ENCODE measurements at regions not wholly inside any gene's neighbourhood (a gene's known extent, or its start where the extent isn't known, plus 50 kb on each side); places are given as distances from the start of the nearest gene placed in this dataset.

DNA sequence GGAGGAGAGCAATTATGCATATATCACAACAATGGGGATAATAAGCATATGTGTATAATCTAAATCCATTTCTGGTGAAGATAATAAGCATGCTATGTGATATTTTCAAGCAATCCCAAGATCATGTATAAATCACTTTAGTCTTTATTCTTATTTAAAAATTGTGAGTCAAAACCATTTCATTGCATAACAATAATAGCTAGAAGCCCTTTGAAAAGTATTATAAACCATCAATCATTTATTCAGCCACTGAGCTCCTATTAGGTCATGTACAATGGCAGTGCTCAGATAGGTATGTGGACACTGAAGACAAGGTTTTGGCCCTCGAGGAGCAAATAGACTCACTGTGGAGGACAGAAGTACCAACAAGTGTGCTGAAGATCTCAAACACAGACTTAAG, 113.1 kb downstream of the CDCA7 start:
- intact Hi-C loops (cut with DNase I; ENCODE audit: low total_unique reads) = no loop called here
- 50 to 69% (median 63%) methylated on average over 1 of the region's 1 CpG for WGBS, 5 donors

DNA sequence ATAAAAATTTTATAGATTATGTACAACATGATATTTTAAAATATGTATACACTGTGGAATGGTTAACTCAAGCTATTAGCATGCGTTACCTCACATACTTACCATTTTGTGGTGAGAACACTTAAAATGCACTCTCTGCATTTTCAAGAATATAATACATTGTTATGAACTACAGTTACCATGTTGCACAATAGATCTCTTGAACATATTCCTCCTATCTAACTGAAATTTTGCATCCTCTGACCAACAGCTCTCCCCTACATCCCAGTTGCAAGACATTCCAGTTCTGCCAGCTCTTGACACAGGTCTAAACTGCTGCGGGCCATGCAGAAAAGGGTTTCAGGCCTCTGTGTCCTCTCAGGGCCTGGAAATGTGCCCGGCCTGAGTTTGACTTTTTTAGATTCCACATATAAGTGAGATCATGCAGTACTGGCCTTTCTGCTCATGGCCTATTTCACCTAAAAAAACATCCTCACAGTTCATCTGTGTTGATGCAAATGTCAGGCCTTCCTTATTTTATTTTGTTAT, 113.7 kb downstream of the CDCA7 start:
- no peak for DNase-seq
- peaks cover 0 to under 1% (median 0%) of the 10 kb centered on the region in 3 donors for H3K27me3 ChIP-seq
- intact Hi-C loops (cut with DNase I; ENCODE audit: low total_unique reads) = no loop called here
- 92 to 97% (median 94%) methylated on average over 3 of the region's 3 CpGs for WGBS, 5 donors
- no peak overlapping the region for H3K27ac ChIP-seq
- H3K4me3 ChIP-seq = no peak overlapping the region
- H3K9me3 ChIP-seq = peaks cover 0 to 5% (median 0%) of the 10 kb centered on the region in 4 donors
- H3K4me1 ChIP-seq = no peaks in the 10 kb centered on the region
- TF ChIP-seq POLR2A (IDR thresholded peaks at IDR 0.05) (no peak), POLR2AphosphoS5 (IDR thresholded peaks at IDR 0.05) (no peak), EP300 (IDR thresholded peaks at IDR 0.05) (no peak)
- TF ChIP-seq, protein P1, sequence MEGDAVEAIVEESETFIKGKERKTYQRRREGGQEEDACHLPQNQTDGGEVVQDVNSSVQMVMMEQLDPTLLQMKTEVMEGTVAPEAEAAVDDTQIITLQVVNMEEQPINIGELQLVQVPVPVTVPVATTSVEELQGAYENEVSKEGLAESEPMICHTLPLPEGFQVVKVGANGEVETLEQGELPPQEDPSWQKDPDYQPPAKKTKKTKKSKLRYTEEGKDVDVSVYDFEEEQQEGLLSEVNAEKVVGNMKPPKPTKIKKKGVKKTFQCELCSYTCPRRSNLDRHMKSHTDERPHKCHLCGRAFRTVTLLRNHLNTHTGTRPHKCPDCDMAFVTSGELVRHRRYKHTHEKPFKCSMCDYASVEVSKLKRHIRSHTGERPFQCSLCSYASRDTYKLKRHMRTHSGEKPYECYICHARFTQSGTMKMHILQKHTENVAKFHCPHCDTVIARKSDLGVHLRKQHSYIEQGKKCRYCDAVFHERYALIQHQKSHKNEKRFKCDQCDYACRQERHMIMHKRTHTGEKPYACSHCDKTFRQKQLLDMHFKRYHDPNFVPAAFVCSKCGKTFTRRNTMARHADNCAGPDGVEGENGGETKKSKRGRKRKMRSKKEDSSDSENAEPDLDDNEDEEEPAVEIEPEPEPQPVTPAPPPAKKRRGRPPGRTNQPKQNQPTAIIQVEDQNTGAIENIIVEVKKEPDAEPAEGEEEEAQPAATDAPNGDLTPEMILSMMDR (IDR thresholded peaks at IDR 0.05) = no peak
- H3K36me3 ChIP-seq = no peaks in the 10 kb centered on the region

More for the DNA sequence above, 113.1 kb downstream of the CDCA7 start:
- peaks cover 0 to 5% (median 0%) of the 10 kb centered on the region in 4 donors for H3K9me3 ChIP-seq
- H3K27me3 ChIP-seq = peaks cover 0 to 4% (median 0%) of the 10 kb centered on the region in 3 donors
- H3K27ac ChIP-seq = no peak overlapping the region
- no peaks in the 10 kb centered on the region for H3K4me1 ChIP-seq
- no peak overlapping the region for H3K4me3 ChIP-seq
- H3K36me3 ChIP-seq = no peaks in the 10 kb centered on the region
- DNase-seq = no peak
- TF ChIP-seq POLR2A (IDR thresholded peaks at IDR 0.05) (no peak), POLR2AphosphoS5 (IDR thresholded peaks at IDR 0.05) (no peak), EP300 (IDR thresholded peaks at IDR 0.05) (no peak)
- TF ChIP-seq, protein P1 (IDR thresholded peaks at IDR 0.05) = no peak

DNA sequence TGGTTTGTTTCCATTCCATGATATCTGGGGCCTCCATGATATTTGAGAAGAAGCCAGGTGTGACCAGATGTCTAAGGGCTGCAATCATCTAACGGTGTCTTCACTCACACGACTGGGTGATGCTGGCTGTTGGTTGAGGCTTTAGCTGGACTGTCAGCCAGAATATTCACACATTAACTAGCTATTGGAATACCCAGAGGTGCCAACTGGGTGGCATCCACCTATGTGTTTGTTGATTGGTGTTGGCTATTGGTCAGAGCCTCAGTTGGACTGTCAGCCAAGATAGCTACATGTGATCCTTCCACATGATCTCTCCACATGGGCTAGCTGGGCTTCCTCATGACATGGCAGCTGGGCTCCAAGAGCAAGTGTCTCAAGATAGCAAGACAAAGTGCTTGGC, 117.4 kb downstream of the CDCA7 start:
- H3K27ac ChIP-seq = no peak overlapping the region
- TF ChIP-seq, protein P1 (IDR thresholded peaks at IDR 0.05) = no peak
- TF ChIP-seq EP300 (IDR thresholded peaks at IDR 0.05) (no peak), POLR2A (IDR thresholded peaks at IDR 0.05) (no peak), POLR2AphosphoS5 (IDR thresholded peaks at IDR 0.05) (no peak)
- H3K27me3 ChIP-seq = no peaks in the 10 kb centered on the region
- H3K4me3 ChIP-seq = no peak overlapping the region
- no peak for DNase-seq
- H3K4me1 ChIP-seq = no peaks in the 10 kb centered on the region
- H3K36me3 ChIP-seq = no peaks in the 10 kb centered on the region
- 53 to 80% (median 62%) methylated on average over 2 of the region's 2 CpGs for WGBS, 5 donors
- intact Hi-C loops (cut with DNase I; ENCODE audit: low total_unique reads) = no loop called here
- peaks cover 0 to 5% (median 0%) of the 10 kb centered on the region in 4 donors for H3K9me3 ChIP-seq

DNA sequence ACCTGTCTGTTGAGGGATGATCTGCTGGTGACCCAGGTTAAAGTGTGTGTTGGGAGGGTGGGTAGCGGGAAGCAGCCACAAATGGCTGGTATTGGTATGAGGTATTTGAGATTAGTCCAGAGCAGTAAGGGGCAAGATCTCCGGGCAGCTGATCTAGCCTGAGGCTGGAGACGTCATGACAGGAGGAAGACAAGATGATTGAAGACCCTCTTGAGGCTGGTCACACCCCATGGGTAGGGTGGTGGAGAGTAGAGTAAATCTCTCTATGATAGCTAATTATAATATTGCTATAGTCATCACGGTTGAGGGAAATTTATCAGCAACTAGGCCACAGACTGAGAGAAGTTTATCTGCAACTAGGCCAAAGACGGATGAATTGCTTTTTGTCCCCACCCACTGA, 128.5 kb downstream of the CDCA7 start:
- no peak for DNase-seq
- no peaks in the 10 kb centered on the region for H3K27me3 ChIP-seq
- no peaks in the 10 kb centered on the region for H3K9me3 ChIP-seq
- intact Hi-C loops (cut with DNase I; ENCODE audit: low total_unique reads) = no loop called here
- 71 to 89% (median 80%) methylated on average over 5 of the region's 5 CpGs for WGBS, 5 donors
- no peak overlapping the region for H3K27ac ChIP-seq
- TF ChIP-seq, protein P1 (IDR thresholded peaks at IDR 0.05) = no peak
- TF ChIP-seq EP300 (IDR thresholded peaks at IDR 0.05) (no peak), POLR2AphosphoS5 (IDR thresholded peaks at IDR 0.05) (no peak), POLR2A (IDR thresholded peaks at IDR 0.05) (no peak)
- no peaks in the 10 kb centered on the region for H3K4me1 ChIP-seq
- H3K4me3 ChIP-seq = no peak overlapping the region
- no peaks in the 10 kb centered on the region for H3K36me3 ChIP-seq

Measured in stomach (tissue), 8 donors.